ENCODE measurements at regions not wholly inside any gene's neighbourhood (a gene's known extent, or its start where the extent isn't known, plus 50 kb on each side); places are given as distances from the start of the nearest gene placed in this dataset.

DNA sequence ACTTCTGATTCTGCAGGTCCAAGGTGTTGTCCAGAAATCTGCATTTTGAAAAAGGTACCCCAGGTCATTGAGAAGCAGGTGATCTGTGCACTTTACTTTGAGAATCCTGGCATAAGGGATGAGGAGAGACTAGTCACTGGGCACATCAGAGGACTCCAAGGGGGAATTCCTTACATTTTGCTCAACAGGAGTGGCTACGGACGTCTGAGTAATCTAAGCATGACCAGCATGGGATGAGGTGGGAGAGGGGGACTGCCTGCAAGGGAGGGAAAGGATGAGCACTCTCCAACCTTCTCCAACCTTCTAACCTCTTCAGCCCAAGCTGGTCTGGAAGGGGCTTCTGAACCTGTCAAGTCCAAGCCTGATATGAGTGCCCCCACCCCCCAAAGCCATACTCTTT is 55.5 kb downstream of the MARCHF4 start (continued):
- no peak for TF ChIP-seq CTCF (IDR thresholded peaks at IDR 0.05)
- no peak for TF ChIP-seq FOXS1 (CRISPR knock-in tag; IDR thresholded peaks at IDR 0.05)
- peak; percentile 46 for TF ChIP-seq MAX (IDR thresholded peaks at IDR 0.05)
- TF ChIP-seq PBX3 (IDR thresholded peaks at IDR 0.05), result no peak
- no peak for TF ChIP-seq REST (IDR thresholded peaks at IDR 0.05)
- no peak for TF ChIP-seq HEYL (CRISPR knock-in tag; IDR thresholded peaks at IDR 0.05)
- TF ChIP-seq ZFP36 (IDR thresholded peaks at IDR 0.05; ENCODE audit: borderline replicate concordance, partially characterized antibody), result no peak
- TF ChIP-seq, protein P1, sequence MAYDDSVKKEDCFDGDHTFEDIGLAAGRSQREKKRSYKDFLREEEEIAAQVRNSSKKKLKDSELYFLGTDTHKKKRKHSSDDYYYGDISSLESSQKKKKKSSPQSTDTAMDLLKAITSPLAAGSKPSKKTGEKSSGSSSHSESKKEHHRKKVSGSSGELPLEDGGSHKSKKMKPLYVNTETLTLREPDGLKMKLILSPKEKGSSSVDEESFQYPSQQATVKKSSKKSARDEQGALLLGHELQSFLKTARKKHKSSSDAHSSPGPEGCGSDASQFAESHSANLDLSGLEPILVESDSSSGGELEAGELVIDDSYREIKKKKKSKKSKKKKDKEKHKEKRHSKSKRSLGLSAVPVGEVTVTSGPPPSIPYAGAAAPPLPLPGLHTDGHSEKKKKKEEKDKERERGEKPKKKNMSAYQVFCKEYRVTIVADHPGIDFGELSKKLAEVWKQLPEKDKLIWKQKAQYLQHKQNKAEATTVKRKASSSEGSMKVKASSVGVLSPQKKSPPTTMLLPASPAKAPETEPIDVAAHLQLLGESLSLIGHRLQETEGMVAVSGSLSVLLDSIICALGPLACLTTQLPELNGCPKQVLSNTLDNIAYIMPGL (CRISPR knock-in tag; IDR thresholded peaks at IDR 0.05; ENCODE audit: borderline replicate concordance), result no peak
- TF ChIP-seq JUN (IDR thresholded peaks at IDR 0.05), result peak in 1 of 2 experiments; percentile 44; a peak in 1 of 5 replicates
- no peak for TF ChIP-seq PHF8 (IDR thresholded peaks at IDR 0.05; ENCODE audit: borderline replicate concordance, low read depth)
- TF ChIP-seq POLR2A (IDR thresholded peaks at IDR 0.05; ENCODE audit: low read length), result no peak
- no peak for TF ChIP-seq TFCP2L1 (CRISPR knock-in tag; IDR thresholded peaks at IDR 0.05)
- TF ChIP-seq HDAC2 (IDR thresholded peaks at IDR 0.05), result no peak
- TF ChIP-seq EP300 (IDR thresholded peaks at IDR 0.05), result peak; percentile 58 to 80; a peak in 2 of 5 replicates
- TF ChIP-seq MAZ (IDR thresholded peaks at IDR 0.05; ENCODE audit: borderline replicate concordance, low read depth, low read length), result no peak

DNA sequence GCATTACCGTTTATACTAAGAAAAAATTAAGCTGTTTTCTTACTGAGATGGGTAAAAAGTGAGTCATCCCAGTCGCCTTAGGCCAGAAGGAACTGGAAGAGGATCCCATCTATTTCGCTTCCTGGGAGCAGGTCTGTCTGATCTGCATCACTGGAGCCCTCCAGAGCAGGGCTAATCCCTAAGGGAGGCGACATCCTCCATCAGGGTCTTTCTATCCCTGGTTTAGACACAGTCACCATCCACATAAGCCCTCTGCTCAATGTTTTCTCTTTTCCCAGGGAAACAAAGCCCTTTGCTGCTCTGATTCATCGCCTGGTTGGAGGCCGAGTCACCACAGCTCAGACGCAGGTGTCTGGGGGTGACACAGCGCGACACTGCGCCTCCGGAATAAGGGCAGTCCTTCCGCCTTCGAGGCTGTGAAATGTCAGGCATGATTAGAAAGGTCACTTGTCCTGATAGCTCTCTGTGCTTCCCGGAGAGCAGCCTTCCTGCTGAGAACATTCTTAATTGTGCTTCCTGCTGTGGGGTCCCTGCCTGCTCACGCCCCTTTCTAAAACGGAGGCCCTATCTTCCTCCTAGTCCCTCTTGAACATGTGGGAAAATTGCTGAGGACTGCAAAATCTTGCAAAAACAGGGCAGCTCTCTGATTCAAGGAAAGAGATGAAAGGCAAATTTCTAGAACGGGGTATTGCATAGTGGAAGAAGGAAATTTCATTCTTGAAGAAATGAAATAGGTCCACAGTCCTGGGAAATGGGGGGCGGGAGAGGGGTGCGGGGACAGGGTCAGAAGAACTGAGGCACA is 56.3 kb downstream of the MARCHF4 start:
- peak overlapping the region; percentile 87 to 90 for H3K27ac ChIP-seq
- ChIA-PET POLR2A (interaction anchor here (0.6 to 1.6 kb wide), 2 partner anchors 56 to 96 kb away, joined by 3 to 8 read pairs; partner anchors contain the start of genes MARCHF4 and SMARCAL1), CTCF (interaction anchor here (1.2 to 1.9 kb wide), 3 partner anchors 12 to 88 kb away, joined by 3 to 6 read pairs (median 3); partner anchors contain the start of gene MARCHF4)
- peaks cover 66% of the 10 kb centered on the region for H3K4me1 ChIP-seq
- H3K4me2 ChIP-seq, result peak overlapping the region; percentile 87
- ATAC-seq (peak; percentile 82 to 86), FAIRE-seq (peak; percentile 74), DNase-seq (ENCODE audit: low read depth in 1 of 2, low spot score in 1 of 2) (peak; percentile 64 to 83)
- no peak for TF ChIP-seq HDAC2 (IDR thresholded peaks at IDR 0.05)
- 0 out of 5 replicates have a peak, but pooled peaks of 1 of the 2 experiments have one; percentile 17 for TF ChIP-seq RAD21 (conservative IDR thresholded peaks at IDR 0.05 in 1 of 2, IDR thresholded peaks at IDR 0.05 in 1 of 2)
- TF ChIP-seq E2F6 (IDR thresholded peaks at IDR 0.05; ENCODE audit: borderline replicate concordance, low read depth), result 0 out of 2 replicates have a peak, but pooled peaks have one; percentile 31
- TF ChIP-seq RCOR1 (IDR thresholded peaks at IDR 0.05; ENCODE audit: low read depth, low read length), result no peak
- TF ChIP-seq CBX2 (IDR thresholded peaks at IDR 0.05; ENCODE audit: borderline replicate concordance, low read depth), result no peak
- TF ChIP-seq NR3C1 (IDR thresholded peaks at IDR 0.05), result no peak
- TF ChIP-seq JUN (IDR thresholded peaks at IDR 0.05), result peak; percentile 50 to 56; a peak in 3 of 5 replicates
- peak; percentile 42 for TF ChIP-seq MAX (IDR thresholded peaks at IDR 0.05)
- peak; percentile 66 for TF ChIP-seq FOSL2 (IDR thresholded peaks at IDR 0.05)
- TF ChIP-seq FOSL2 (CRISPR knock-in tag; IDR thresholded peaks at IDR 0.05), result peak; percentile 86
- peak; percentile 51 to 62; a peak in 2 of 5 replicates for TF ChIP-seq EP300 (IDR thresholded peaks at IDR 0.05)
- TF ChIP-seq JUNB (IDR thresholded peaks at IDR 0.05), result peak; percentile 86
- TF ChIP-seq MAFK (IDR thresholded peaks at IDR 0.05; ENCODE audit: partially characterized antibody), result peak; percentile 99
- TF ChIP-seq CTCF (IDR thresholded peaks at IDR 0.05), result no peak
- 4% methylated on average over 10 of the region's 19 CpGs for WGBS (ENCODE audit: missing lambda C conversion rate)
- H3K9me3 ChIP-seq, result no peaks in the 10 kb centered on the region
- H3K4me3 ChIP-seq, result peak overlapping the region; percentile 36
